ENCODE measurements at regions not wholly inside any gene's neighbourhood (a gene's known extent, or its start where the extent isn't known, plus 50 kb on each side); places are given as distances from the start of the nearest gene placed in this dataset.

- H3K27me3 ChIP-seq (ENCODE audit: control insufficient read depth, insufficient read depth): no peaks in the 10 kb centered on the region
- DNase-seq (peak in 1 of 3 donors; percentile 45), ATAC-seq (no peak)
- no peaks in the 10 kb centered on the region for H3K9me3 ChIP-seq (ENCODE audit: control insufficient read depth, low read length)
- no peak overlapping the region for H3K4me3 ChIP-seq (ENCODE audit: low read length)
- 58% methylated on average over 6 of the region's 6 CpGs for WGBS
- no peak overlapping the region for H3K27ac ChIP-seq (ENCODE audit: low read length)
- H3K4me1 ChIP-seq (ENCODE audit: control insufficient read depth, insufficient read depth, low read length): no peaks in the 10 kb centered on the region
- intact Hi-C loops (cut with DNase I): no loop called here
These were observed 127.4 kb downstream of the CD24 start for GRCh38 chr6:106847116-106847515.

GRCh38 chr6:106844930-106845329, 129.6 kb downstream of the CD24 start:
- Histone ChIP-seq H3K4me1 (ENCODE audit: control insufficient read depth, insufficient read depth, low read length) (no peaks in the 10 kb centered on the region), H3K4me3 (ENCODE audit: low read length) (no peak overlapping the region), H3K27me3 (ENCODE audit: control insufficient read depth, insufficient read depth) (no peaks in the 10 kb centered on the region), H3K9me3 (ENCODE audit: control insufficient read depth, low read length) (no peaks in the 10 kb centered on the region), H3K27ac (ENCODE audit: low read length) (no peak overlapping the region)
- ATAC-seq (no peak), DNase-seq (no peak)
- intact Hi-C loops (cut with DNase I): no loop called here

GRCh38 chr6:106832766-106833510, 141.6 kb downstream of the CD24 start:
- Histone ChIP-seq H3K4me3 (ENCODE audit: low read length) (no peak overlapping the region), H3K4me1 (ENCODE audit: control insufficient read depth, insufficient read depth, low read length) (no peaks in the 10 kb centered on the region), H3K27ac (ENCODE audit: low read length) (no peak overlapping the region), H3K9me3 (ENCODE audit: control insufficient read depth, low read length) (no peaks in the 10 kb centered on the region), H3K27me3 (ENCODE audit: control insufficient read depth, insufficient read depth) (no peaks in the 10 kb centered on the region)
- ATAC-seq: no peak
- intact Hi-C loops (cut with DNase I): no loop called here
- no peak for DNase-seq
- WGBS: 70% methylated on average over 6 of the region's 6 CpGs

GRCh38 chr6:106830930-106831329, 143.6 kb downstream of the CD24 start:
- WGBS: 81% methylated on average over 2 of the region's 2 CpGs
- ATAC-seq: no peak

GRCh38 chr6:106829451-106829850, 145.1 kb downstream of the CD24 start:
- Histone ChIP-seq H3K4me1 (ENCODE audit: control insufficient read depth, insufficient read depth, low read length) (no peaks in the 10 kb centered on the region), H3K9me3 (ENCODE audit: control insufficient read depth, low read length) (no peaks in the 10 kb centered on the region), H3K27me3 (ENCODE audit: control insufficient read depth, insufficient read depth) (no peaks in the 10 kb centered on the region), H3K4me3 (ENCODE audit: low read length) (no peak overlapping the region), H3K27ac (ENCODE audit: low read length) (no peak overlapping the region)
- intact Hi-C loops (cut with DNase I): no loop called here
- 77% methylated on average over 4 of the region's 4 CpGs for WGBS
- no peak for DNase-seq
- no peak for ATAC-seq

More at GRCh38 chr6:106830930-106831329, 143.6 kb downstream of the CD24 start:
- no peak for DNase-seq
- no peaks in the 10 kb centered on the region for H3K4me1 ChIP-seq (ENCODE audit: control insufficient read depth, insufficient read depth, low read length)
- H3K9me3 ChIP-seq (ENCODE audit: control insufficient read depth, low read length): no peaks in the 10 kb centered on the region
- intact Hi-C loops (cut with DNase I): no loop called here
- no peak overlapping the region for H3K4me3 ChIP-seq (ENCODE audit: low read length)
- H3K27ac ChIP-seq (ENCODE audit: low read length): no peak overlapping the region
- no peaks in the 10 kb centered on the region for H3K27me3 ChIP-seq (ENCODE audit: control insufficient read depth, insufficient read depth)

GRCh38 chr6:106827081-106827480, 147.4 kb downstream of the CD24 start:
- H3K27ac ChIP-seq (ENCODE audit: low read length): no peak overlapping the region
- H3K4me1 ChIP-seq (ENCODE audit: control insufficient read depth, insufficient read depth, low read length): no peaks in the 10 kb centered on the region
- WGBS: 86% methylated on average over 3 of the region's 3 CpGs
- no peak for DNase-seq
- ATAC-seq: no peak
- H3K27me3 ChIP-seq (ENCODE audit: control insufficient read depth, insufficient read depth): no peaks in the 10 kb centered on the region
- no peak overlapping the region for H3K4me3 ChIP-seq (ENCODE audit: low read length)
- intact Hi-C loops (cut with DNase I): no loop called here
- H3K9me3 ChIP-seq (ENCODE audit: control insufficient read depth, low read length): no peaks in the 10 kb centered on the region

GRCh38 chr6:106825156-106825555, 149.4 kb downstream of the CD24 start:
- DNase-seq (no peak), ATAC-seq (no peak)
- no peaks in the 10 kb centered on the region for H3K9me3 ChIP-seq (ENCODE audit: control insufficient read depth, low read length)
- WGBS: 76% methylated on average over 2 of the region's 2 CpGs
- no peaks in the 10 kb centered on the region for H3K4me1 ChIP-seq (ENCODE audit: control insufficient read depth, insufficient read depth, low read length)
- no peak overlapping the region for H3K4me3 ChIP-seq (ENCODE audit: low read length)
- intact Hi-C loops (cut with DNase I): no loop called here
- no peak overlapping the region for H3K27ac ChIP-seq (ENCODE audit: low read length)
- H3K27me3 ChIP-seq (ENCODE audit: control insufficient read depth, insufficient read depth): no peaks in the 10 kb centered on the region

GRCh38 chr6:106823732-106824351, 150.7 kb downstream of the CD24 start:
- WGBS: 61% methylated on average over 10 of the region's 10 CpGs
- Histone ChIP-seq H3K27ac (ENCODE audit: low read length) (no peak overlapping the region), H3K27me3 (ENCODE audit: control insufficient read depth, insufficient read depth) (no peaks in the 10 kb centered on the region), H3K9me3 (ENCODE audit: control insufficient read depth, low read length) (no peaks in the 10 kb centered on the region), H3K4me3 (ENCODE audit: low read length) (no peak overlapping the region), H3K4me1 (ENCODE audit: control insufficient read depth, insufficient read depth, low read length) (no peaks in the 10 kb centered on the region)
- intact Hi-C loops (cut with DNase I): no loop called here
- DNase-seq (no peak), ATAC-seq (no peak)

GRCh38 chr6:106823058-106823457, 151.5 kb downstream of the CD24 start:
- Histone ChIP-seq H3K9me3 (ENCODE audit: control insufficient read depth, low read length) (no peaks in the 10 kb centered on the region), H3K27me3 (ENCODE audit: control insufficient read depth, insufficient read depth) (no peaks in the 10 kb centered on the region), H3K4me1 (ENCODE audit: control insufficient read depth, insufficient read depth, low read length) (no peaks in the 10 kb centered on the region), H3K4me3 (ENCODE audit: low read length) (no peak overlapping the region), H3K27ac (ENCODE audit: low read length) (no peak overlapping the region)
- DNase-seq (no peak), ATAC-seq (no peak)
- 83% methylated on average over 5 of the region's 5 CpGs for WGBS
- intact Hi-C loops (cut with DNase I): no loop called here

GRCh38 chr6:106820412-106820852, 154.1 kb downstream of the CD24 start:
- no peak for DNase-seq
- no peaks in the 10 kb centered on the region for H3K9me3 ChIP-seq (ENCODE audit: control insufficient read depth, low read length)
- no peaks in the 10 kb centered on the region for H3K4me1 ChIP-seq (ENCODE audit: control insufficient read depth, insufficient read depth, low read length)
- H3K27me3 ChIP-seq (ENCODE audit: control insufficient read depth, insufficient read depth): no peaks in the 10 kb centered on the region
- no peak overlapping the region for H3K27ac ChIP-seq (ENCODE audit: low read length)
- intact Hi-C loops (cut with DNase I): no loop called here
- H3K4me3 ChIP-seq (ENCODE audit: low read length): no peak overlapping the region
- no peak for ATAC-seq

GRCh38 chr6:106811088-106811686, 163.3 kb downstream of the CD24 start:
- H3K27me3 ChIP-seq (ENCODE audit: control insufficient read depth, insufficient read depth): no peaks in the 10 kb centered on the region
- DNase-seq (no peak), ATAC-seq (no peak)
- WGBS: 80% methylated on average over 3 of the region's 3 CpGs
- no peaks in the 10 kb centered on the region for H3K9me3 ChIP-seq (ENCODE audit: control insufficient read depth, low read length)
- no peak overlapping the region for H3K4me3 ChIP-seq (ENCODE audit: low read length)
- no peak overlapping the region for H3K27ac ChIP-seq (ENCODE audit: low read length)
- H3K4me1 ChIP-seq (ENCODE audit: control insufficient read depth, insufficient read depth, low read length): no peaks in the 10 kb centered on the region
- intact Hi-C loops (cut with DNase I): no loop called here

Data from right cardiac atrium (tissue), 5 donors.